GM21529 (cell line): ENCODE measurements at regions not wholly inside any gene's neighbourhood (a gene's known extent, or its start where the extent isn't known, plus 50 kb on each side); places are given as distances from the start of the nearest gene placed in this dataset.
"Not testable (repeated sequence)": the region's sequence is repeated elsewhere in the genome, so short reads cannot be mapped to it uniquely, and the experiment has no call there.

Source experiments
- ATAC-seq: cut with Tn5 transposase; IDR thresholded peaks from one replicate; pipeline ENCODE4 v1.9.1; 2021; ENCODE audit not compliant: unreplicated experiment

DNA sequence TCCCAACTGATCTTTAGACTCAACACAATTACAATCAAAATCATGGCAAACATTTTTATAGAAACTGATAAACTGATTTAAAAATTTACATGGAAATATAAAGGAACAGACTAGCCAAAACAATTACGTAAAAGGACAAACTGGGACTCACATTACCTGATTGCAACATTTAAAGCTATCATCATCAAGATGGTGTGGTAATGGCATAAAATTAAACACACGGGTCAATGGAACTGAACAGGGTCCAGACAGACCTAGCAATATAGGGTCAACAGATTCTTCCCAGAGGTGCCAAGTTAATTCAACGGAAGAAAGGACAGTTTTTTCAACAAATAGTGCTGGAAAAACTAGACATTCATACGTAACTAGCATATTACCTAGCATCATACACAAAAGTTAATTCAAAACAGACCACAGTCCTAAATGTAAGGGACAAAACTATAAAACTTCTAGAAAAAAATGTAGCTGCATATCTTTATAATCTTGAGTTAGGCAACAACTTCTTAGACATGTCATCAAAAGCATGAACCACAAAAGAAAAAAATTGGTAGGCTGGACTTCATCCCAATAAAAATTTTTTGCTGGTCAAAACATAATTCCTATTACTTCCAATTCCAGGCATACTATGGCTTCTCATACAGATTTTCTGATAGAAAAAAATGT is 147.4 kb upstream of the BEND6 start:
- no peak for ATAC-seq

DNA sequence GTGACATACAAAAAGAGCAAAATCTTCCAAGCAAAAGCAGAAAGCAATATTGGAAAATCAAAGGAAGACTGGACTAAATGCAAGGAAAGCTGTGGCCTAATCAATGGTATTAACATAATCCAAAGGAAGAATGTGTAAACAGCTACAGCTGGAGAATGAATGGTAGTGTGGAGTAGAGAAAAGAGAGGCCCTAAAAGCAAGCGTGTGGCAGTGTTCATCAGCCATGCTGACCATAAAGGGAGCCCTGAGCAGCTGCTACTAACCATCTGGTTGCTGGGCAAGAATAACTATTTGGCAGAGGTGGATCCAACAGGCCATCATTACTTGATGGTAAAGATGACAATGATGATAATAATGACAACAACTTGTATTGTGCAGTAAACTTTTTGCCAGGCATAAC is 148.5 kb upstream of the BEND6 start:
- ATAC-seq: no peak

DNA sequence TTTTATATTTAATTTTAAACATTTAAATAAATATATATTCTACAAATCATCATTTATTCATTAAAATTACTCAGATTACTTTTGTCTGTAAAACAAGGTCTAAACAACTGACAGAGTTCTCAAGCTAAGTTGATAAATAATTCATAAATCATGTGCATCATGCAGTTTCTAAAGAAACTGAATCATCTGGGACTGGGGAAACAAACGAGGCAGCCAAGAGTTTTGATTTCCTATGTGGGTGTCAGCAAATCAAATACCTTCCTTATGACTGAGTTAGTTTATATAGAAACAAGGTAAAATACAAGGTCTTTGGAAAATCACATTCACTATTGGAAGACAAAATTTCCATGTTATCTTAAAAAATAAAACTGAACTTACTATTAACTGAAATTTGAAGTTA is 149.9 kb upstream of the BEND6 start:
- no peak for ATAC-seq

DNA sequence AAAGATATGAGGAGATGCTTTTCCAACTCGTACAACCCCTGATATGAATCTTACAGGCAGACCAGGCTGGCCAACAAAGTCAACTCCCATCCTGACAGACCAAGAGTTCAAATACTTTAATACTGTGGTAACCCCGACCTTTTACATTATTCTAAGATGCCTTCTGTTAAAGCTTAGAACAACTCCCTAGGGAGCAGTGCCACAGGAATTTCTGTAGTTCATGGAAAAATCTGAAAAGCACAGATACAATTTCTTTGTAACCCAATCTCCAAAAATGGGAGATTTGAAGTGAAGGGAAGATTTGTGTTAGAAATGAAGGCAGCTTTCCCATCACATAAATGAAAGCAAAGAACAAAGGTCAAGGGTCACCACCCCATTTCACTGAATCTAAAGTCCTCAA is 151.3 kb upstream of the BEND6 start:
- no peak for ATAC-seq

DNA sequence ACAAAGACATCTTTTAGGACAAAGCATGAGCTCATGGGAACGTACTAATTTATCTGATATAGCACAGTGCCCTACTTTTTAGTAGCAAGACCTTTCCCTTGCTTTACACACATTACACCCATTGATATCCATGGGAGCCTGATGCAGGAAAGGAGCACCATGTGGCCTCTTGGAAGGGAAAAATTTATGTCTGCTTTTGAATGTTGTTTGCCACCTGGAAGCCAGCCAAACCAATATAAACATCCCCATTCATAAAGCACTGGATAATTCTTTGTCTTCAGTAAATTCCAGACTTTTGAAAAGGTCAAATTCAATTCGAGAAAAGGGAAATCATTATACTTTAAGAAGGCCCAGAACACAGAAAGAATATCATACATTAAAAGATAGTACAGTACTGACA is 152.3 kb upstream of the BEND6 start:
- ATAC-seq: no peak

DNA sequence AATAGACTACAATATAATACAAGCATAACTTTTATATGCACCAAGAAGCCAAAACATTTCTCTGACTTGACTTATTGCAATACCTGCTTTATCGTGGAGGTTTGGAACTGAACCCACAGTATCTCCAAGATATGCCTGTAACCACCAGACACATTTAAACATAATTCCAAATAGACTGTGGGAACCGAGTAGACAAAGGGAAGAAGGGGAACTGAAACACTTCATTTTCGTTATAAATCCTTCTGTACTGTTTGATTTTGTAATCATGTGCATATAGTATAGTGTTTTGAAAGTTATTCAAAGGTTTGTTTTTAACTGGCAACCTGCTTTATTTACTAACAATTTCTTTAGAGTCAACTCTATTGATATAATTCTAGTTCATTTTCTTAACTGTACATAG is 154.9 kb upstream of the BEND6 start:
- ATAC-seq: no peak

DNA sequence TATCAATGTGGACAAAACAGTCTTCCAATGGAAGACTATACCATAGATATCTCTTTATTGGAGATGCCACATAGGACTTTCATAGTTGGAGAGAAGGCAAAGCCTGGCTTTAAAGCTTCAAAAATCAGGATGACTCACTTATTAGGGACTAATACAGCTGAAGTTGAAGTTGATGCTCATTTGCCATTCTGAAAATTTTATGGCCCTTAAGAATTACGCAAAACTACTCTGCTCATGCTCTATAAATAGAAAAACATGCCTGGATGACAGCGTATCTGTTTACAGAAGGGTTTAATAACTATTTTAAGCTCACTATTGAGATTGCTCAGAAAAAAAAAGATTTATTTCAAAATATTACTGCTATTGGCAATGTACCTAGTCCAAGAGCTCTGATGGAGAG is 155.5 kb upstream of the DST start:
- ATAC-seq: no peak

DNA sequence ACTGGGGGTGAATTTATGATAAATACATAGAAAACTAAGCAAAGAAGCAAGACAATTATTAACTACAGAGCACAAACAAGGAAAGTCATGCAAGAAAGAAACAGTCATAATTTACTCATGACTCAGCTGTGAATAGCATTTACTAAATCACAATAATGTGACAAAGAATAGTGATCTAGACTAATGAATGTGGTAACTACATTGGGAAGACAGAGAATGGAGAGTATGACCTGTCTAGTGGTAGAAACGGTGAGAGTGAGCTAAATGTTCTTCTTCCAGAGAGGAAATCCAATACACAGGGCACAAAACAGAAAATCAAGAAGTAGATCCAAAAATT is 153.5 kb upstream of the DST start:
- no peak for ATAC-seq

DNA sequence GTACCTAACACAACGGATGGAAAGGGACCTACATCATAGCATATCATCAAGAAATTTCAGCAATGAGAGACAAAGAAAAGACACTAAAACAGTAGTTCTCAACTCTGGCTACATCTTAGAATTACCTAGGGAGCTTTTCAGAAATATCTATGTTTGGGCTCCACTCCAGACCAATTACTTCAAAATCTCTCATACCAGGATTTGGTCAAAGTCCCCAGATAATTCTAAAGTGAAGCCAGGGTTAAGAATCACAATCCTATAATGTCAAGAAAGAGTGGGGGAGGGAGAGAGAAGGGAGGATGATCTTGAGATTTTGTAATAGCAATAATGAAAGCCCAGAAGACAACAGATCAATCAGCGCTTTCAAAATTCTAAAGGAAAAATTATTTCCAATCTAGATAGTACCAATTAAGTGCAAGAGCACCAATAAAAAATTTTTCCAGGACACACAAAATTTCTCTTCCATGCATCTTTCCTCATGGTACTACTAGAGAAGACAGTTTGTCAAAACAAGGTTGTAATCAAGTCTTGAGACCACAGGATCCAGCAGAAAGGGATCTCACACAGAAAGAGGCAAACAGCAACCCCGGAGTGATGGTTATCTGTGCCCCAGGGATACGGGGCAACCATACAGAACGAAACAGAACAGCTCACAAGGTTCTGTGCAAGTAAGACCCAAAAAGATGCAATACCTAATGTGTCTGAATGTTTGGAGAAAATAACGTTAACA is 152.9 kb upstream of the DST start:
- no peak for ATAC-seq

DNA sequence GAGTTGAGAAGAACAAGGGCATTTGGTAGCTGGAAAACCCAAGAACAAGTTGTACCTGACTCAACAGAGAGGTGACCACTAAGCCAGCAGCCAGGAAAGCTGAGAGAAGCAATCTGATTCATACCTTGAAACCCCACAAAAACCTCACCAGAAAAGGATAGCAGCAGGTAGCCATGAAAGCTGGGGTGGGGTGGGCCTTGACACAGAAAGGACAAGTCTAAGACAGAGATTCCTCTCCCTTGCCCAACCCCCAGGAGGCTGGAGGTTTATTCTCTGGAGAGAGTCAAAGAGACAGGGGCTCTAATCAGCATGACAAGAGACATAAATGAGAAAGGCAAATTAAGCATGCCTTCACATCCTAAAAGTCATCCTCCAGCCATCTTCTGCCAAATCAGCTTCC is 151.7 kb upstream of the DST start:
- ATAC-seq: peak; percentile 46

DNA sequence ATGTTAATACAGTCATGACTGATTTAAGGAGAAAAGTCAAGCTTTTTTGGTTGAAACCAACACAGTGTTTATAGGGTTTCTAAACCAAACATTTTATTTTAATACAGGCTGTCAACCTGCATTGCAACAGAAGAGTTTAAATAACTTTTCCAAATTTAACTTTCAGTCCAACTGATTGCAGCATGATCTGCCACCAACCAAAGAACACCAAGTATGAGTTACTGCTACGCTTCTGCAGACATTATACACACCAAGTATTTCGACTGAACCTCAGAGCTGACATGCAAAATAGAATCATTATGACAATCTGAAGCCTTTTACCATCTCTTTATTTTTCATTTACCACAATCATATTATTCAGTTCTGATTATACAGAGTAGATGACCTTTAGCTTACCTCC is 151.2 kb upstream of the DST start:
- ATAC-seq: peak; percentile 24

DNA sequence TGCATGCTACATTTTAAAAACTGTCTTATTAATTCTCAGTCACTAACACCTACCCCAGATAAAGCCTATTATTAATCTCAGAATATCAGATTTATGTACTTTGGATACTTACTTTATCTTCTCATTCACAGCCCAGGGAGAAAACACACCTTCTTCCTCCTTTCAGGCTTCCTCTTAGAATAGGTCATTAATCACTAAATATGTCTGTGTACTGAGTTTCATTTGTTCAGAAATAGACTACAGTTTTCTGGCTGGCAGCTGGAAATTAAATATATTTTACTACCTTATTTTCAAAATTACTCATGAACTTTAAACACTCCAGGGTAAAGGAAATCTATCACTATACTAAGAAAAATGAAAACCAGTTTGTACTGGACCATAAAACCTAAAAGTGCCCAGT is 147.7 kb upstream of the DST start:
- peak; percentile 46 for ATAC-seq

DNA sequence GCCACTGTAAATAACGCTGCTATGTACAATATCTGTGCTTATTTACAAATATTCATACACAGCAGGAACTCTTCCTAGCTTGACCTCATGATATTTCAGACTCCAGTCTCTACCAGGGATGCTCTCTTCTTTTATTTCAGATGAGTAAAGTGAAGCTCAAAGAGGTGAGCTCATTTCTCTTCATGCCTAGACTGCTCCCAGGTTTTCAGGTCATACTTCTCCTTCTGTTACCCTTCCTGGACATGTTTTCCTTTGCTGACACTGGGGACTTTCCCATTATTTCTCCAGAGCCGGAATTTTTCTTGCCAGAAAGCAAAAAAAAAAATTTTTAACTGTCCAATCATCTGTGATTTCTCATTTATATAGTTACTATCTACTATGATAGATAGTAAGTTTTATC is 147.2 kb upstream of the DST start:
- ATAC-seq: no peak

DNA sequence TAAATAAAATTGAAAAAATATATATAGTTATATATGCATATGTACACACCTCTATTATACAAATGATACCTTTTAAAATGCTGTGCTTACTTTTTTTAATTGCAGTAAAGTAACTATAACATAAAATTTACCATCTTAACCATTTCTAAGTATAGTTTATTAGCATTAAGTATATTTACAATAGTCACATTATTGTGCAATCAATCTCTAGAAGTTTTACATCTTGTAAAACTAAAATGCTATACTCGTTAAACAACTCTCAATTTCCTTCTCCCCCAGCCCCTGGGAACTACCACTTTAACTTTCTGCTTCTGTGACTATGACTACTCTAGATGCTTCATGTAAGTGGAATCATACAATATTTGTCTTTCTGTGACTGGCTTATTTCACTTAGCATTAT is 146.7 kb upstream of the DST start:
- ATAC-seq: no peak

DNA sequence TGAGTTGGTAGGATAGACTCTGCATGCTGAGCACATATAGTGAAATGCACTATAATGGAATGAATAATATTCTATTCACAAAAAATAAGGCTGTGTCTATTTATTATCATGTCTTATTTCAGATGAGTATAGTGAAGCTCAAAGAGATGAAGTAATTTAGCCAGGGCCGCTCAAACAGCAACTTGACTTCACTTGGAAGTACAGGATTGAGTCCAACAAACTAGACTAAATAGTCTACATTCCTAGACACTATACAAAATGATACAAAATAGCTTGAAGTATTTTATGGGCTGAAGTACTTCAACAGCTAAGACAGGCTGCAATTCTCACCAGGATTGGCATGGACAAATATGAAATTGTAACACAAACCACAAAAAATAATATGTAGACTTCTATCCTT is 144.5 kb upstream of the DST start:
- ATAC-seq: no peak

DNA sequence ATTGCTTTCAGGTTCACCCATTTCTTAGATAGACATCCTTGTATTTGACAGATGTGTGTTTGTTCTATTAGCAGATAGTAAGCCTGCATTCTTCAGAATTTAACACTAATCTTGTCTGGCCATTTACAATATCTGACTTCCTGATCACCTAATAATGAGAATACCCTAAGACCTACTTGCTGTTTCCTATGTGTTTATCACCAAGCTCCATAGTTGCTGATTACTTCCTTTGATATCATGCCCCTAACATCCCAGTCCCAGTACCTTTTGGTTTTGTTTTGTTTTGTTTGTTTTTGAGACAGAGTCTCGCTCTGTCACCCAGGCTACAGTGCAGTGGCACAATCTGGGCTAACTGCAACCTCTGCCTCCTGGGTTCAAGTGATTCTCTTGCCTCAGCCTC is 143.6 kb upstream of the DST start:
- no peak for ATAC-seq

DNA sequence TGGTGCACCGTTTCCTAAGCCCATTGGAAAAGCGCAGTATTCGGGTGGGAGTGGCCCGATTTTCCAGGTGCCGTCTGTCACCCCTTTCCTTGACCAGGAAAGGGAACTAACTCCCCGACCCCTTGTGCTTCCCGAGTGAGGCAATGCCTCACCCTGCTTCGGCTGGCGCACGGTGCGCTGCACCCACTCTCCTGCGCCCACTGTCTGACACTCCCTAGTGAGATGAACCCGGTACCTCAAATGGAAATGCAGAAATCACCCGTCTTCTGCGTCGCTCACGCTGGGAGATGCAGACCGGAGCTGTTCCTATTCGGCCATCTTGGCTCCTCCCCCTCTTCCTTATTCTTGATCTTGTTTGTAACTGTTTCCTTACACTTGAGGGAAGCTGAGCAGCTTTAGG is 142.8 kb upstream of the DST start:
- ATAC-seq: not testable (repeated sequence)

DNA sequence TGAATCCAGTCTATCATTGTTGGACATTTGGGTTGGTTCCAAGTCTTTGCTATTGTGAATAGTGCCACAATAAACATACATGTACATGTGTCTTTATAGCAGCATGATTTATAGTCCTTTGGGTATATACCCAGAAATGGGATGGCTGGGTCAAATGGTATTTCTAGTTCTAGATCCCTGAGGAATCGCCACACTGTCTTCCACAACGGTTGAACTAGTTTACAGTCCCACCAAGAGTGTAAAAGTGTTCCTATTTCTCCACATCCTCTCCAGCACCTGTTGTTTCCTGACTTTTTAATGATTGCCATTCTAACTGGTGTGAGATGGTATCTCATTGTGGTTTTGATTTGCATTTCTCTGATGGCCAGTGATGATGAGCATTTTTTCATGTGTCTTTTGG is 137.4 kb upstream of the DST start:
- not testable (repeated sequence) for ATAC-seq

DNA sequence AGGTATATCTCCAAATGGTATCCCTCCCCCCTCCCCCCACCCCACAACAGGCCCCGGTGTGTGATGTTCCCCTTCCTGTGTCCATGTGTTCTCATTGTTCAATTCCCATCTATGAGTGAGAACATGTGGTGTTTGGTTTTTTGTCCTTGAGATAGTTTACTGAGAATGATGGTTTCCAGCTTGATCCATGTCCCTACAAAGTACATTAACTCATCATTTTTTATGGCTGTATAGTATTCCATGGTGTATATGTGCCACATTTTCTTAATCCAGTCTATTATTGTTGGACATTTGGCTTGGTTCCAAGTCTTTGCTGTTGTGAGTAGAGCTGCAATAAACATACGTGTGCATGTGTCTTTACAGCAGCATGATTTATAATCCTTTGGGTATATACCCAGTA is 135.8 kb upstream of the DST start:
- not testable (repeated sequence) for ATAC-seq

DNA sequence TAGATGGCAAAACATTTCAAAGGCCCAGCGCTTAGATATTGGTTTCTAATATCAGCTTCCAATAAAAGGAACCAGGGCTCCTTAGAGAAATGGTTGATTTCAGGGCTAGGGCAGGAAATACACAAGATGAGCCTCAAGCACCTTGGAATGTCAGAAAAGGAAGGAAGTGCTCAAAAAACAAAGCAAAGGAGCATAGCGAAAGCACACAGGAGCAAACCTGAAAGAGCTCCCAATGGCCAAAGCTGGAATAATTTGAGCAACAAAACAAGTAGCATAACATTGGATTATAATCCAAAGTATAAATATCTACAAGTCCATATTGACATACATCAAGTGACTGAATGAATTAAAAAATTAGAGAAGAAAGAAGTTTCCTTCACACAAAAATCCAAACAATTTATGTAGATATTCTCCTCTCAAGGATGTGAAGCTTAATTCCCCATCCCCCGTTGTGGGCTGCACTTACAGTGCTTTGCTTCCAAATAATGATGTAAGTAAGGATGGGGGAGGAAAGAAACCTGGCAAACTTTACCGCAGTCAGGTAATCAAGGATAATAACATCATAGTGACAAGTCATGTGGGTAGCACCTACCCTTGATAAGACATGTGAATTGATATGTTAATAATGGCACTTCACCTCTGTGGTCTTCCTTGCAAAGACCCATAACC is 132.9 kb upstream of the DST start:
- no peak for ATAC-seq

DNA sequence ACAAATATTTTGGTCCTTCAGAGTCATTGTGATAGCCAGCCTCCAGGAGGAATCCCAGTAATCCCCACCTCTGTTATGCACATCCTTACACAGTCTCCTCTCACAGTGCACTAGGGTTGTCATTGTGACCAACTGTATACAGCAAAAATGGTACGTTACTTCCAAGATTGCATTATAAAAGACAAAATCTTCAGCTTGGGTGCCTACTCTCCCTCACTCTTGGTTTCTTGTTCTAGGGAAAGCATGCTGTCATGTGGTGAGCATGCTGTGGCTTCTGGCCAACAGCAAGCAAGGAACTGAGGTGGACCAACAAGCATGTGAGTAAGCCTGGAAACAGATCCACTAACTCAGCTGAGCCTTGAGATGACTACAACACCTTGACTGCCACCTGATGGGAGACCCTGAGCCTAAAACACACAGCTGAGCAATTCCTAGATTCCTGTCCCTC is 130.1 kb upstream of the DST start:
- no peak for ATAC-seq

DNA sequence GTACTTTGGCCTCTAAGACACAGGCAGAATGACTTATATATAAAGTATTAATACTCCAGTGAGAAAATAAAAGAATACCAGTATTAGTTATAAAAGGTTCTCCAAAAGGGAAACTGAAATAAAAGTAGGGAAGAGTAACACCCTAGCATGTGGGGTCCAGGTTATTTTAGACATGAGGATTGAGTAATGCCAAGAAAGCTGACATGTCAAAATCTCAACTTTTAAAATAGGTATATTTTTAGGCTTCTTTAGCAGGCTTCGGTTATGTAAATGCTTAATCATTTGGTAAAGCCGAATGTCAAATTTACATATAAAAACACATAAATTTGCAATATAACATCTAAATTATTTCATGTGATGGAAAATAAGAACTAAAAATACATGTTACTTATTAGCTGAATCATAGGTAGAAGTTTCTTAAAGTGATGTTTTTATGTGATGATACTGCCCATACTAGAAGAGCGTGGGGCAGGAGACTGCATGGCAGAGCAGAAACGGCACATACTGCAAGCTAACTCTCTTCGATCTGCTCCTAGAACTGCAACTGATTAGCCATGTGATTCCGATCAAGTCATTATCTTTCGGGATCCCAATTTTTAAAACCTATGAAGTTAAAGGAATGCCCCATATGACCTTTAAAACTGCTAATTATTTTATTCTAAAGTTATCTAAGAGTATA is 129.4 kb upstream of the DST start:
- no peak for ATAC-seq
